ENCODE measurements at regions not wholly inside any gene's neighbourhood (a gene's known extent, or its start where the extent isn't known, plus 50 kb on each side); places are given as distances from the start of the nearest gene placed in this dataset.

GRCh38 chr1:201645956-201646355 is 107.0 kb downstream of the NAV1 start:
- no peak for ATAC-seq
- no peak overlapping the region for H3K4me3 ChIP-seq
- DNase-seq, result no peak
- 32 to 45% methylated on average over 3 of the region's 3 CpGs for WGBS, 2 donors
- H3K36me3 ChIP-seq, result peaks cover 0 to 21% (median 0%) of the 10 kb centered on the region in 9 donors
- H3K27me3 ChIP-seq, result peaks cover 0 to 17% (median 0%) of the 10 kb centered on the region in 7 donors
- peak overlapping the region in 3 of 10 donors; percentile 4 to 95 (median 86) for H3K27ac ChIP-seq
- H3K9me3 ChIP-seq, result no peaks in the 10 kb centered on the region
- intact Hi-C loops (cut with DNase I), result loop anchor here in 6 of 10 donors (5.0 to 10.0 kb wide), 8 partner anchors 46 to 84 kb away; no protein-coding TSS in a partner anchor
- TF ChIP-seq CTCF (IDR thresholded peaks at IDR 0.05), result no peak
- H3K4me1 ChIP-seq, result peaks cover 13 to 65% (median 41%) of the 10 kb centered on the region in 9 donors

DNA sequence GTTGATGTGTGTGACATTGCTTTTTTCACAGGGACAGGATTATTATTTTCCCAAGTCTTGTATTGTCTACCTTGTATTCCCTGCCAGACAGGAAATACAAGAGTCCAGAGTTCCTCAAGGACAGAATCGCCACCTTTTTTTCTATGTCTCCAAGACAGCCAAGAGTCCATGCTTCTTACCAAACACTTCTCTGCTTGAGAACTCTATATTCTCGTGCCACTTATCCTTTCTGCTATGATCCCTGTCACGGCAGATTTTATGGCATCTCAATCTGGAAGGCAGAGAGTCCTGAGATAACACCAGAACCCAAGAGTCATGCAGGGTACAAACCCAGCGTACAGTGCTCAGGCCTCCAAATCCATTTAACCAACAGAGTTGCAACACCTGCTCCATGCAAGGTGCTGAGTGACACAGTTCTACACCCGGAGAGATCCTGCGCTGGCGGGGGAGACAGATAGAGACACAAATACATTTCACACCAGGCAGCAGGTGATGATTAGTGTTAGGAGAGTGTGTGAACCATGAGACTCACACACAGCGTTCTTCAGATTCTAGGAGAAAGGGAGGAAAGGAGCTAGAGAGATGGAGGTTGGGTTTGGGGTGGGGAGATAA is 107.6 kb downstream of the NAV1 start:
- H3K27me3 ChIP-seq, result peaks cover 0 to 17% (median 0%) of the 10 kb centered on the region in 7 donors
- peak overlapping the region in 2 of 10 donors; percentile 69 to 90 for H3K4me3 ChIP-seq
- no peaks in the 10 kb centered on the region for H3K9me3 ChIP-seq
- ATAC-seq (no peak), DNase-seq (no peak)
- H3K36me3 ChIP-seq, result peaks cover 0 to 21% (median 0%) of the 10 kb centered on the region in 9 donors
- no peak for TF ChIP-seq CTCF (IDR thresholded peaks at IDR 0.05)
- intact Hi-C loops (cut with DNase I), result loop anchor here in 6 of 10 donors (5.0 to 10.0 kb wide), 8 partner anchors 46 to 84 kb away; no protein-coding TSS in a partner anchor
- H3K27ac ChIP-seq, result peak overlapping the region in 6 of 10 donors; percentile 76 to 95 (median 87)
- peaks cover 14 to 64% (median 45%) of the 10 kb centered on the region in 9 donors for H3K4me1 ChIP-seq
- 39 to 55% methylated on average over 8 of the region's 8 CpGs for WGBS, 2 donors

- H3K4me3 ChIP-seq, result peak overlapping the region in 8 of 10 donors; percentile 60 to 90 (median 69)
- intact Hi-C loops (cut with DNase I), result loop anchor here in 6 of 10 donors (5.0 to 10.0 kb wide), 8 partner anchors 45 to 85 kb away; no protein-coding TSS in a partner anchor
- H3K4me1 ChIP-seq, result peaks cover 16 to 66% (median 47%) of the 10 kb centered on the region in 9 donors
- no peak for DNase-seq
- no peaks in the 10 kb centered on the region for H3K9me3 ChIP-seq
- H3K27me3 ChIP-seq, result peaks cover 0 to 17% (median 0%) of the 10 kb centered on the region in 7 donors
- H3K36me3 ChIP-seq, result peaks cover 0 to 21% (median 0%) of the 10 kb centered on the region in 9 donors
- peak overlapping the region; percentile 32 to 95 (median 78) for H3K27ac ChIP-seq
- no peak for ATAC-seq
- TF ChIP-seq CTCF (IDR thresholded peaks at IDR 0.05), result no peak
These were observed 108.2 kb downstream of the NAV1 start for GRCh38 chr1:201647094-201647493.

GRCh38 chr1:201647722-201648065 is 108.8 kb downstream of the NAV1 start:
- no peak for TF ChIP-seq CTCF (IDR thresholded peaks at IDR 0.05)
- DNase-seq (no peak), ATAC-seq (no peak)
- intact Hi-C loops (cut with DNase I), result loop anchor here in 6 of 10 donors (5.0 to 10.0 kb wide), 8 partner anchors 45 to 85 kb away; no protein-coding TSS in a partner anchor
- peaks cover 0 to 24% (median 0%) of the 10 kb centered on the region in 9 donors for H3K36me3 ChIP-seq
- peaks cover 0 to 17% (median 0%) of the 10 kb centered on the region in 7 donors for H3K27me3 ChIP-seq
- H3K27ac ChIP-seq, result peak overlapping the region; percentile 32 to 95 (median 78)
- peak overlapping the region in 9 of 10 donors; percentile 60 to 90 (median 69) for H3K4me3 ChIP-seq
- 23 to 24% methylated on average over 17 of the region's 17 CpGs for WGBS, 2 donors
- H3K4me1 ChIP-seq, result peaks cover 16 to 72% (median 47%) of the 10 kb centered on the region in 9 donors
- no peaks in the 10 kb centered on the region for H3K9me3 ChIP-seq

All from heart right ventricle (tissue), 16 donors.